CD4-positive, alpha-beta T cell treated with Interferon gamma for 1 hour (primary cell): ENCODE measurements at regions not wholly inside any gene's neighbourhood (a gene's known extent, or its start where the extent isn't known, plus 50 kb on each side); places are given as distances from the start of the nearest gene placed in this dataset.
"Not testable (repeated sequence)": the region's sequence is repeated elsewhere in the genome, so short reads cannot be mapped to it uniquely, and the experiment has no call there.

ENCODE experiments used
- DNase-seq: peaks from one replicate; pipeline ENCODE4 v3.0.0-alpha.2; 2020

DNA sequence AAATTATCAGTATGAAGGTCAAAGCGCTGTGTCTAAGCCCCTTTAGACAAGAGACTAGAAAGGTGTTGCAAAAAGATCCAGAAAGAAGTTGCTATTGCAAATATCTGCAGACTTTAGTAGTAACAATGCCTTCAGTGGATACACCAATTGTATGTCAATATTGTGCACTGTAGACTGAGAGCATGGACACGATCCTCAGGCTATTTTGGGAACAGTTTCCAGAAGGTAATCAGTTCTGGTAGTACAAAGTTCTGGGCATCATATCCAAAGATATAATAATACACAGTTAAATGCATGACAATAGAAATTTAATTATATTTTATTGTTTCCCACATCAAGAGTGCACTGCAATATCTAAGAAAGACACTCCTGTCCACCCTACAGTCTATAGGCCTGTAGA, 84.1 kb upstream of the LUZP2 start:
- DNase-seq = no peak

DNA sequence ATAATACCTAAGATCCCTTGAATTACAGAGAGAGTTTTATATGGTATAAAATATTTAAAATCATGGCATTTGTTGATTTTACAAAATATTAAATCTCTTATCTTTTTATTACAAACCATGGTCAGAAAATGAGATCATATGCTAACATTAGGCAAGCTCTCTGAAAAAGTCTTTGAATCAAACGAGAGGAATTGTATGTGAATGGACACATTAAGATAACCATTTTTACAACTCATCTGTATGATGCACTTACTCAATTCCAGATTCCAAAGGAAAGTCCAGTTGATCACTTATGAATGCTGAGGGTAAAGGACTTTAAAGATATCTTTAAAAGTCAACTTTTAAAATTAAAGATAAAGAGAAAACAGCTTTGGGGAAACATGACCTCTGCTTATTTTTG, 83.5 kb upstream of the LUZP2 start:
- DNase-seq = no peak

DNA sequence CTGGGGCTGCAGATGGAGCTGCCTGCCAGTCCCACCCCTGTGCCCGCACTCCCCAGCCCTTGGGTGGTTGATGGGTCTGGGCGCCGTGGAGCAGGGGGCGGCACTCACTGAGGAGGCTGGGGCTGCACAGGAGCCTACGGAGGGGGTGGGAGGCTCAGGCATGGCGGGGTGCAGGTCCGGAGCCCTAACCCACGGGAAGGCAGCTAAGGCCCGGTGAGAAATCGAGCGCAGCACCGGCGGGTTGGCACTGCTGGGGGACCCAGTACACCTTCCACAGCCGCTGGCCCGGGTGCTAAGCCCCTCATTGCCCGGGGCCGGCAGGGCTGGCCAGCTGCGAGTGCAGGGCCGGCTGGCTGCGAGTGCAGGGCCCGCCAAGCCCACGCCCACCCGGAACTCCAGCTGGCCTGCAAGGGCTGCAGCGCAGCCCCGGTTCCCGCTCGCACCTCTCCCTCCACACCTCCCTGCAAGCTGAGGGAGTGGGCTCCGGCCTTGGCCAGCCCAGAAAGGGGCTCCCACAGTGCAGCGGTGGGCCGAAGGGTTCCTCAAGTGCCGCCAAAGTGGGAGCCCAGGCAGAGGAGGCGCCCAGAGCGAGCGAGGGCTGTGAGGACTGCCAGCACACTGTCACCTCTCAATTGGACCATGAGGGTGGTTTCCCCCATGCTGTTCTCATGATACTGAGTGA, 80.8 kb upstream of the LUZP2 start:
- not testable (repeated sequence) for DNase-seq

DNA sequence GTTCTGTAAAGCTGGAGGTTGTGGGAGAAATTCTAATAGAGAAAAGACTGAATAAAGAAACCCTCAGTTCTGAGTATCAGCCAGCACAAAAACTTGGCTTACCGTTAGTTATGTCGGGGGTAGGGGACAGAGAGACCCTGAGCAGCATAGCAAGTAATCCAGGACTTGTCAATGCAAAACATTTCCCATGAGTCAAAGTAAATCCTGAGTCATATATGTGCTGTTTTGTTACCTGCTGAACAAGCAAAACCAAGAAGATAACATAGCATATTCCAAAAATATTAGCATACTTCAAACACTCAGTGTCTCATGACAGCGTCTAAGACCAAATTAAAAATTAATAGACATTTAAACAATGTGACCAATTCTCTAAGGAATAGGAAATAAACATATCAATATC, 75.1 kb upstream of the LUZP2 start:
- no peak for DNase-seq

DNA sequence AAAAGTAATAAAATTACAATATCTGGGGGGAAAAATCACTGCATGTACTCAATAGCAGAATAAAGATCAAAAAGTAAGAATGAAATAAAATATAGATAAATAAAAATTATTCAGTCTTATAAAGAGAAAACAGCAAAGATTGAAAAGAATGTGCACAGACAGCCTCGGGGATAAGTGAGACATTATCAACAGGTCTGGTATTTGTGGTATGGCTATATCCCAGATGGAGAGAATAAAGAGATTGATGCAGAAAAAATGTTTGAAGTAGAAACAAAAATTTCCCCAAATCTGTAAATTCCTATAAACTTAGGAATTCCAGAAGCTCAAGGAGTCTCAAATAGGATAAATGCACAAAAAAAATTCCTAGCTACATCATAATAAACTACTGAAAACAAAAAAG, 74.5 kb upstream of the LUZP2 start:
- no peak for DNase-seq

DNA sequence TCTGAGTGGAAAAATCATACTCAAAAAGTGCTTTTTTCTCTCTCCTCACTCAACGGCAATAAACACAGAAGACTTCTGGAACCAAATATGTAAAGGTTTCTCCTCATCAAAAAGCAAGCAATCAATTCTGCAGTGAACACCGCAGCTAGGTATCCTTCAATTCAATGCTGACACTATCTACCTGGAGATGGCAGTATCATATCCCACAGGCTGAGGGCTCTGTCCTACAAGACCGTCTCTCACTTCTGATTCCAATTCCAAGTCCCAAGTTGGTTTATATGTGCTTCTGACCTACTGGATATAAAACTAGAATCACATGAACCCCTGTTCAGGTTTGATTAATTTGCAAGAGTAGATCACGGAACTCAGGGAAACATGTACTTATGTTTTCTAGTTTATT, 59.7 kb upstream of the LUZP2 start:
- DNase-seq = no peak
